SK-N-SH (cell line): ENCODE measurements at regions not wholly inside any gene's neighbourhood (a gene's known extent, or its start where the extent isn't known, plus 50 kb on each side); places are given as distances from the start of the nearest gene placed in this dataset.

Experiments
- CTCF ChIA-PET: fragments of 300-600, 350-600 bp; formaldehyde crosslinking; extraction: SDS; loops from one replicate; lab custom pipeline; 2021; lab: Yijun Ruan, JAX
- POLR2A ChIA-PET: fragments of 350-600 bp; sonication (Branson Sonifier 250); formaldehyde crosslinking; extraction: SDS; loops from one replicate; lab custom pipeline; 2020; ENCODE audit warnings: antibody characterized with exemption, inconsistent platforms; lab: Yijun Ruan, JAX
- DNase-seq: peaks from one replicate; pipeline ENCODE4 v3.0.0; 2012
- H2AFZ ChIP-seq: fragments of 200-600 bp; sonication (generic); 2 replicates; pipeline ENCODE4 v1.8.1; 2016; ENCODE audit warnings: antibody characterized with exemption, mild to moderate bottlenecking, low read depth
- H3F3A ChIP-seq: fragments of 200-600 bp; sonication (generic); replicated peaks from 2 replicates; pipeline ENCODE3; 2016; ENCODE audit warnings: antibody characterized with exemption, mild to moderate bottlenecking; ENCODE audit not compliant: insufficient read depth
- H3K27ac ChIP-seq, 2 experiments: fragments of 200-500 bp in 1 of 2; fragments of 200-600 bp in 1 of 2; sonication (Bioruptor generic) in 1 of 2; sonication (generic), shearing (Covaris generic) in 1 of 2; 2 replicates each; pipeline versions ENCODE4 v1.5.1 to v1.6.1; 2014 to 2016; ENCODE audit warnings: low read depth in 2 of 2, inconsistent platforms in 1 of 2, low read length in 1 of 2, mild to moderate bottlenecking in 1 of 2, mixed read lengths in 1 of 2
- H3K27me3 ChIP-seq: fragments of 200-600 bp; sonication (generic), shearing (Covaris generic); 2 replicates; pipeline ENCODE4 v1.6.1; 2016; ENCODE audit warnings: mixed run types; ENCODE audit not compliant: insufficient read depth
- H3K36me3 ChIP-seq, 2 experiments: fragments of 200-500 bp in 1 of 2; fragments of 200-600 bp in 1 of 2; sonication (Bioruptor generic) in 1 of 2; sonication (generic) in 1 of 2; replicated peaks in 1 of 2; 2 replicates each; pipeline versions ENCODE3 to v1.5.1; 2014 to 2016; ENCODE audit warnings: low read length in 1 of 2, mild to moderate bottlenecking in 1 of 2; ENCODE audit not compliant: insufficient read depth in 2 of 2, control insufficient read depth in 1 of 2
- H3K4me1 ChIP-seq, 2 experiments: fragments of 200-500 bp in 1 of 2; fragments of 200-600 bp in 1 of 2; sonication (Bioruptor generic) in 1 of 2; sonication (generic), shearing (Covaris generic) in 1 of 2; 2 replicates each; pipeline versions ENCODE4 v1.5.1 to v1.6.1; 2014 to 2016; ENCODE audit warnings: low read depth in 1 of 2, low read length in 1 of 2, mixed run types in 1 of 2; ENCODE audit not compliant: insufficient read depth in 2 of 2, control insufficient read depth in 1 of 2
- H3K4me2 ChIP-seq: fragments of 200-600 bp; sonication (generic), shearing (Covaris generic); 2 replicates; pipeline ENCODE4 v1.6.1; 2017; ENCODE audit warnings: mixed run types
- H3K4me3 ChIP-seq, 2 experiments: fragments of 200-500 bp in 1 of 2; fragments of 200-600 bp in 1 of 2; sonication (Bioruptor generic) in 1 of 2; sonication (generic), shearing (Covaris generic) in 1 of 2; 2 replicates each; pipeline versions ENCODE4 v1.5.1 to v1.8.1; 2014 to 2016; ENCODE audit warnings: low read depth in 2 of 2, inconsistent platforms in 1 of 2, low read length in 1 of 2, mild to moderate bottlenecking in 1 of 2, mixed read lengths in 1 of 2, moderate library complexity in 1 of 2
- H3K79me2 ChIP-seq: fragments of 200-600 bp; sonication (generic); 2 replicates; pipeline ENCODE4 v1.8.1; 2017; ENCODE audit warnings: mild to moderate bottlenecking; ENCODE audit not compliant: insufficient read depth
- H3K9ac ChIP-seq: fragments of 200-600 bp; sonication (generic); 2 replicates; pipeline ENCODE4 v1.6.1; 2017; ENCODE audit warnings: mixed run types
- H3K9me2 ChIP-seq: fragments of 200-600 bp; sonication (generic); 2 replicates; pipeline ENCODE4 v1.6.1; 2017; ENCODE audit warnings: mixed run types
- H3K9me3 ChIP-seq: fragments of 200-600 bp; sonication (generic); 2 replicates; pipeline ENCODE4 v1.6.1; 2017; ENCODE audit warnings: mixed run types, mild to moderate bottlenecking, moderate library complexity
- H4K20me1 ChIP-seq: fragments of 200-600 bp; sonication (generic); 2 replicates; pipeline ENCODE4 v1.6.1; 2017; ENCODE audit warnings: mild to moderate bottlenecking, mixed run types; ENCODE audit not compliant: insufficient read depth
- CTCF ChIP-seq: fragments of 200-600 bp; sonication (generic); IDR thresholded peaks from 2 replicates; pipeline ENCODE4 v1.6.1; 2017; ENCODE audit warnings: antibody characterized with exemption, mild to moderate bottlenecking, moderate library complexity
- GABPA ChIP-seq: IDR thresholded peaks from 2 replicates; pipeline ENCODE4 v1.4.0; 2012; ENCODE audit warnings: low read depth, mild to moderate bottlenecking
- IRF3 ChIP-seq: fragments of 150-350 bp; IDR thresholded peaks from 2 replicates; pipeline ENCODE4 v1.6.1; 2016; ENCODE audit warnings: mild to moderate bottlenecking, low read depth, low read length
- MAX ChIP-seq: IDR thresholded peaks from 2 replicates; pipeline ENCODE4 v1.4.0; 2012; ENCODE audit warnings: low read depth
- NFIC ChIP-seq: IDR thresholded peaks from 2 replicates; pipeline ENCODE4 v1.4.0; 2012; ENCODE audit warnings: borderline replicate concordance
- PBX3 ChIP-seq: IDR thresholded peaks from 2 replicates; pipeline ENCODE4; 2012
- POLR2AphosphoS5 ChIP-seq: IDR thresholded peaks from 2 replicates; pipeline ENCODE4 v1.6.1; 2012; ENCODE audit warnings: low read depth, low read length
- REST ChIP-seq: IDR thresholded peaks from 2 replicates; pipeline ENCODE4 v1.6.1; 2012; ENCODE audit warnings: mild to moderate bottlenecking, low read depth, low read length, moderate library complexity
- SMC3 ChIP-seq: IDR thresholded peaks from 2 replicates; pipeline ENCODE4 v1.6.1; 2012; ENCODE audit warnings: low read depth, low read length, improper control_type of control experiment
- TCF12 ChIP-seq: IDR thresholded peaks from 2 replicates; pipeline ENCODE4 v1.4.0; 2012
- USF2 ChIP-seq: fragments of 150-350 bp; IDR thresholded peaks from 2 replicates; pipeline ENCODE4 v1.6.1; 2017; ENCODE audit warnings: antibody characterized with exemption, low read length, low read depth, borderline replicate concordance
- YY1 ChIP-seq: IDR thresholded peaks from 2 replicates; pipeline ENCODE4 v1.4.0; 2012; ENCODE audit warnings: low read depth, mild to moderate bottlenecking
- WGBS: methylation state at CpG from one replicate; pipeline ENCODE4 v1.1.6; 2017; ENCODE audit warnings: low lambda C conversion rate; 5-methylcytosine and 5-hydroxymethylcytosine counted together

GRCh38 chr12:104870797-104871196 is 87.3 kb downstream of the SLC41A2 start:
- no peak for TF ChIP-seq PBX3
- TF ChIP-seq IRF3: no peak
- TF ChIP-seq GABPA: no peak
- no peak for TF ChIP-seq CTCF
- TF ChIP-seq TCF12: no peak
- no peak for TF ChIP-seq POLR2AphosphoS5
- TF ChIP-seq YY1: no peak
- TF ChIP-seq SMC3: no peak
- TF ChIP-seq USF2: no peak
- no peak for TF ChIP-seq MAX
- no peak for TF ChIP-seq REST
- TF ChIP-seq NFIC: no peak
- H3K27ac ChIP-seq: no peak overlapping the region
- no peaks in the 10 kb centered on the region for H3K9me3 ChIP-seq
- H2AFZ ChIP-seq: no peak overlapping the region
- CTCF ChIA-PET: interaction anchor here (2.0 kb wide), 1 partner anchor 489 kb away, joined by 19 read pairs; no protein-coding TSS in a partner anchor
- POLR2A ChIA-PET: no interaction called here
- H3K4me1 ChIP-seq: peaks cover 0 to 3% of the 10 kb centered on the region in 2 experiments; a peak in 2 of 4 replicates
- no peak for DNase-seq
- no peaks in the 10 kb centered on the region for H3K79me2 ChIP-seq
- H3K27me3 ChIP-seq: no peaks in the 10 kb centered on the region
- no peak overlapping the region for H3K9ac ChIP-seq
- WGBS: 91% methylated on average over 1 of the region's 1 CpG
- H3K9me2 ChIP-seq: no peaks in the 10 kb centered on the region
- no peak overlapping the region for H3K4me3 ChIP-seq
- no peak overlapping the region for H3K4me2 ChIP-seq
- no peaks in the 10 kb centered on the region for H4K20me1 ChIP-seq
- no peaks in the 10 kb centered on the region for H3K36me3 ChIP-seq
- peaks cover 5% of the 10 kb centered on the region for H3F3A ChIP-seq
